GM23338 (cell line): ENCODE measurements at regions not wholly inside any gene's neighbourhood (a gene's known extent, or its start where the extent isn't known, plus 50 kb on each side); places are given as distances from the start of the nearest gene placed in this dataset.

Source experiments
- ATAC-seq: fragments of 200-7000 bp; cut with Tn5 transposase; 3 replicates; pipeline ENCODE4 v1.9.1; 2020
- DNase-seq: peaks from one replicate; pipeline ENCODE4 v3.0.0-alpha.2; 2015; ENCODE audit warnings: low spot score
- H2AFZ ChIP-seq: fragments of 200-600 bp; sonication (generic); 2 replicates; pipeline ENCODE4 v1.8.0; 2016; ENCODE audit warnings: antibody characterized with exemption, mild to moderate bottlenecking, moderate library complexity
- H3F3A ChIP-seq: fragments of 200-600 bp; sonication (generic); replicated peaks from 2 replicates; pipeline ENCODE4 v1.8.0; 2017; ENCODE audit warnings: antibody characterized with exemption, mixed run types, low read depth
- H3K27ac ChIP-seq: fragments of 200-600 bp; sonication (generic); 2 replicates; pipeline ENCODE4 v1.6.1; 2016; ENCODE audit warnings: low read depth
- H3K27me3 ChIP-seq: fragments of 200-600 bp; sonication (generic); 2 replicates; pipeline ENCODE4 v1.8.0; 2016; ENCODE audit warnings: mild to moderate bottlenecking, mixed run types, moderate library complexity; ENCODE audit not compliant: insufficient read depth
- H3K36me3 ChIP-seq: fragments of 200-600 bp; sonication (generic); 2 replicates; pipeline ENCODE4 v1.8.0; 2016; ENCODE audit warnings: mild to moderate bottlenecking; ENCODE audit not compliant: insufficient read depth
- H3K4me1 ChIP-seq: fragments of 200-600 bp; sonication (generic); 2 replicates; pipeline ENCODE4 v1.8.0; 2016; ENCODE audit warnings: mild to moderate bottlenecking, moderate library complexity; ENCODE audit not compliant: insufficient read depth
- H3K4me2 ChIP-seq: fragments of 200-600 bp; sonication (generic); 2 replicates; pipeline ENCODE4 v1.7.1; 2017; ENCODE audit warnings: mixed run types
- H3K4me3 ChIP-seq: fragments of 200-600 bp; sonication (generic); 2 replicates; pipeline ENCODE4 v1.6.1; 2016; ENCODE audit warnings: mixed run types
- H3K79me2 ChIP-seq: fragments of 200-600 bp; sonication (generic); replicated peaks from 2 replicates; pipeline ENCODE4 v1.8.0; 2017; ENCODE audit warnings: mild to moderate bottlenecking; ENCODE audit not compliant: insufficient read depth
- H3K9me2 ChIP-seq: fragments of 200-600 bp; sonication (generic); 2 replicates; pipeline ENCODE4 v1.8.0; 2017; ENCODE audit not compliant: insufficient read depth
- H4K20me1 ChIP-seq: fragments of 200-600 bp; sonication (generic); replicated peaks from 2 replicates; pipeline ENCODE4 v1.8.0; 2017; ENCODE audit warnings: mild to moderate bottlenecking; ENCODE audit not compliant: insufficient read depth
- H3K27ac Mint-ChIP-seq: 2 replicates; pipeline ENCODE4 v1.8.0; 2020; ENCODE audit warnings: inconsistent platforms, mild to moderate bottlenecking, moderate library complexity, mixed read lengths
- H3K27me3 Mint-ChIP-seq: 3 replicates; pipeline ENCODE4 v1.8.0; 2022; ENCODE audit warnings: low read depth, mild to moderate bottlenecking, moderate library complexity, mixed read lengths, inconsistent platforms; ENCODE audit not compliant: insufficient read depth, poor library complexity
- H3K36me3 Mint-ChIP-seq: 3 replicates; pipeline ENCODE4 v1.8.0; 2021; ENCODE audit warnings: low read depth, mild to moderate bottlenecking, inconsistent platforms, moderate library complexity, mixed read lengths
- H3K4me1 Mint-ChIP-seq: 3 replicates; pipeline ENCODE4 v1.8.0; 2020; ENCODE audit warnings: mild to moderate bottlenecking, inconsistent platforms, mixed read lengths
- H3K4me3 Mint-ChIP-seq: 3 replicates; pipeline ENCODE4 v1.8.0; 2021; ENCODE audit warnings: moderate library complexity, mild to moderate bottlenecking, inconsistent platforms, mixed read lengths
- H3K9me3 Mint-ChIP-seq: 3 replicates; pipeline ENCODE4 v1.8.0; 2020; ENCODE audit warnings: moderate library complexity, mild to moderate bottlenecking, inconsistent platforms, mixed read lengths
- CREB1 ChIP-seq: fragments of 250-450 bp; sonication (Bioruptor Pico); IDR thresholded peaks from 2 replicates; pipeline ENCODE4 v1.5.0; 2020; ENCODE audit warnings: low read depth, mild to moderate bottlenecking, moderate library complexity
- CTCF ChIP-seq, 2 experiments: fragments of 200-600 bp in 1 of 2; sonication (generic) in 1 of 2; conservative IDR thresholded peaks; 2 replicates each; pipeline versions ENCODE4 v1.5.1 to v1.6.1; 2016 to 2017; ENCODE audit warnings: antibody characterized with exemption in 2 of 2, low read depth in 2 of 2, mild to moderate bottlenecking in 2 of 2, moderate library complexity in 1 of 2
- EZH2 ChIP-seq: fragments of 200-600 bp; sonication (generic); IDR thresholded peaks from one replicate; pipeline ENCODE4 v1.8.0; 2017; ENCODE audit warnings: antibody characterized with exemption, mild to moderate bottlenecking, low read depth; ENCODE audit not compliant: unreplicated experiment
- EZH2phosphoT487 ChIP-seq: fragments of 200-600 bp; sonication (generic); IDR thresholded peaks from one replicate; pipeline ENCODE4 v1.8.1; 2018; ENCODE audit warnings: antibody characterized with exemption; ENCODE audit not compliant: unreplicated experiment
- JUNB ChIP-seq: IDR thresholded peaks from one replicate; pipeline ENCODE4 v1.6.1; 2016; ENCODE audit warnings: antibody characterized with exemption; ENCODE audit not compliant: unreplicated experiment
- NANOG ChIP-seq: IDR thresholded peaks from 2 replicates; pipeline ENCODE4 v1.6.1; 2016; ENCODE audit warnings: antibody characterized with exemption, borderline replicate concordance
- POLR2AphosphoS5 ChIP-seq: IDR thresholded peaks from 2 replicates; pipeline ENCODE4 v1.6.1; 2016; ENCODE audit warnings: antibody characterized with exemption, low read depth
- REST ChIP-seq: IDR thresholded peaks from one replicate; pipeline ENCODE4 v1.6.1; 2018; ENCODE audit warnings: antibody characterized with exemption; ENCODE audit not compliant: unreplicated experiment
- STAT1 ChIP-seq: IDR thresholded peaks from one replicate; pipeline ENCODE4 v1.6.1; 2016; ENCODE audit warnings: antibody characterized with exemption; ENCODE audit not compliant: unreplicated experiment
- ZNF114 ChIP-seq: fragments of 250-450 bp; sonication (Bioruptor Pico); IDR thresholded peaks from 2 replicates; pipeline ENCODE4 v1.5.0; 2020; ENCODE audit warnings: mild to moderate bottlenecking, moderate library complexity
- ZNF331 ChIP-seq: fragments of 250-450 bp; sonication (Bioruptor Pico); IDR thresholded peaks from 2 replicates; pipeline ENCODE4 v1.5.0; 2020; ENCODE audit warnings: low read depth, mild to moderate bottlenecking, moderate library complexity
- ZNF462 ChIP-seq: fragments of 250-450 bp; sonication (Bioruptor Pico); IDR thresholded peaks from 2 replicates; pipeline ENCODE4 v1.5.0; 2020; ENCODE audit warnings: mild to moderate bottlenecking, moderate library complexity
- TF ChIP-seq, protein P1 (sequence below): IDR thresholded peaks from 2 replicates; pipeline ENCODE4 v1.6.1; 2016; ENCODE audit warnings: antibody characterized with exemption

DNA sequence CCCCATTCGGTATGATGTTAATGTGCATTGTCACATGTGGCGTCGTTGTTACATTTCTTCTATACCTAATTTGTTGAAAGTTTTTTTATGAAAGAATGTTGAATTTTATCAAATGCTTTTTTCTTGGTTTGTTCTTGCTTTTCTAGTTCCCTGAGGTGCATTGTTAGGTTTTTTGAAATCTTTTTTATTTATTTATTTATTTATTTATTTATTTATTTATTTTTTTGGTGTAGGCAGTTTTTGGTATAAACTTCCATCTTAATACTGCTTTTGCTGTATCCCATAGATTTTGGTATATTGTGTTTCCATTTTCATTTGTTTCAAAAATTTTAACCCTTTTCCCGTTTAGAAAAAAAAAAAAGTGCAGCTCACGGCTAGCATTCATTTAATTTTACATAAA lies 121.1 kb upstream of the HMGA2 start:
- ATAC-seq = no peak
- Histone ChIP-seq H4K20me1 (no peaks in the 10 kb centered on the region), H2AFZ (no peak overlapping the region), H3K4me1 (no peaks in the 10 kb centered on the region), H3K4me3 (no peak overlapping the region), H3K27me3 (no peaks in the 10 kb centered on the region), H3F3A (no peaks in the 10 kb centered on the region), H3K4me2 (no peak overlapping the region), H3K9me2 (no peaks in the 10 kb centered on the region), H3K27ac (no peak overlapping the region), H3K36me3 (no peaks in the 10 kb centered on the region), H3K79me2 (no peaks in the 10 kb centered on the region)
- Mint-ChIP-seq H3K9me3 (peaks cover 26% of the 10 kb centered on the region; the same call in 2 of the 3 replicates), H3K27ac (no peak overlapping the region), H3K36me3 (peaks cover 9% of the 10 kb centered on the region; the same call in 2 of the 3 replicates), H3K4me1 (no peaks in the 10 kb centered on the region), H3K4me3 (no peak overlapping the region), H3K27me3 (peaks cover 2% of the 10 kb centered on the region)
- TF ChIP-seq STAT1 = no peak
- TF ChIP-seq ZNF462 (CRISPR knock-in tag) = no peak
- TF ChIP-seq, protein P1, sequence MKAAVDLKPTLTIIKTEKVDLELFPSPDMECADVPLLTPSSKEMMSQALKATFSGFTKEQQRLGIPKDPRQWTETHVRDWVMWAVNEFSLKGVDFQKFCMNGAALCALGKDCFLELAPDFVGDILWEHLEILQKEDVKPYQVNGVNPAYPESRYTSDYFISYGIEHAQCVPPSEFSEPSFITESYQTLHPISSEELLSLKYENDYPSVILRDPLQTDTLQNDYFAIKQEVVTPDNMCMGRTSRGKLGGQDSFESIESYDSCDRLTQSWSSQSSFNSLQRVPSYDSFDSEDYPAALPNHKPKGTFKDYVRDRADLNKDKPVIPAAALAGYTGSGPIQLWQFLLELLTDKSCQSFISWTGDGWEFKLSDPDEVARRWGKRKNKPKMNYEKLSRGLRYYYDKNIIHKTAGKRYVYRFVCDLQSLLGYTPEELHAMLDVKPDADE = no peak
- TF ChIP-seq REST = no peak
- no peak for TF ChIP-seq CREB1 (CRISPR knock-in tag)
- TF ChIP-seq CTCF (conservative IDR thresholded peaks at IDR 0.05; ENCODE audit: low read depth in 2 of 2) = no peak
- TF ChIP-seq ZNF331 (CRISPR knock-in tag) = no peak
- no peak for TF ChIP-seq EZH2phosphoT487
- no peak for TF ChIP-seq NANOG
- no peak for TF ChIP-seq ZNF114 (CRISPR knock-in tag)
- no peak for TF ChIP-seq JUNB
- TF ChIP-seq EZH2 = no peak
- TF ChIP-seq POLR2AphosphoS5 = no peak
- no peak for DNase-seq
